HG02943 (cell line): ENCODE measurements at regions not wholly inside any gene's neighbourhood (a gene's known extent, or its start where the extent isn't known, plus 50 kb on each side); places are given as distances from the start of the nearest gene placed in this dataset.

Experiments used
- ATAC-seq: cut with Tn5 transposase; IDR thresholded peaks from one replicate; pipeline ENCODE4 v1.9.1; 2021; ENCODE audit warnings: mild to moderate bottlenecking, low read depth, moderate library complexity; ENCODE audit not compliant: unreplicated experiment

- ATAC-seq: no peak
Observed at GRCh38 chr5:58043032-58043945, 416.6 kb downstream of the PLK2 start.

GRCh38 chr5:58041884-58042283 lies 418.0 kb downstream of the PLK2 start:
- no peak for ATAC-seq

- ATAC-seq: no peak
Observed at GRCh38 chr5:58040846-58041245, 419.0 kb downstream of the PLK2 start.

GRCh38 chr5:58040044-58040443 lies 419.8 kb downstream of the PLK2 start:
- ATAC-seq: no peak

- no peak for ATAC-seq
Observed at GRCh38 chr5:58037899-58038298, 422.0 kb downstream of the PLK2 start.

- no peak for ATAC-seq
Observed at GRCh38 chr5:58025809-58026208, 434.1 kb downstream of the PLK2 start.

- no peak for ATAC-seq
Observed at GRCh38 chr5:58024151-58024550, 435.7 kb downstream of the PLK2 start.

GRCh38 chr5:58022055-58022454 lies 437.8 kb downstream of the PLK2 start:
- no peak for ATAC-seq

GRCh38 chr5:58021466-58021865 lies 438.4 kb downstream of the PLK2 start:
- no peak for ATAC-seq

GRCh38 chr5:58019614-58020013 lies 440.3 kb downstream of the PLK2 start:
- no peak for ATAC-seq

- no peak for ATAC-seq
Observed at GRCh38 chr5:58018016-58018415, 441.9 kb downstream of the PLK2 start.

- ATAC-seq: no peak
Observed at GRCh38 chr5:58016877-58017276, 443.0 kb downstream of the PLK2 start.

- no peak for ATAC-seq
Observed at GRCh38 chr5:58016358-58016757, 443.5 kb downstream of the PLK2 start.

GRCh38 chr5:58015175-58015574 lies 444.7 kb downstream of the PLK2 start:
- no peak for ATAC-seq

- no peak for ATAC-seq
Observed at GRCh38 chr5:58013542-58014258, 446.2 kb downstream of the PLK2 start.

GRCh38 chr5:58012801-58013315 lies 447.0 kb downstream of the PLK2 start:
- ATAC-seq: no peak

- ATAC-seq: no peak
Observed at GRCh38 chr5:58012102-58012501, 447.8 kb downstream of the PLK2 start.

- ATAC-seq: no peak
Observed at GRCh38 chr5:58011301-58011700, 448.6 kb downstream of the PLK2 start.

GRCh38 chr5:58009754-58010153 lies 450.1 kb downstream of the PLK2 start:
- no peak for ATAC-seq

- no peak for ATAC-seq
Observed at GRCh38 chr5:58002323-58002722, 457.6 kb downstream of the PLK2 start.

GRCh38 chr5:57993866-57994265 lies 466.0 kb downstream of the PLK2 start:
- no peak for ATAC-seq

- ATAC-seq: no peak
Observed at GRCh38 chr5:57989378-57989777, 470.5 kb downstream of the PLK2 start.
